WTC11 (cell line): ENCODE measurements at regions not wholly inside any gene's neighbourhood (a gene's known extent, or its start where the extent isn't known, plus 50 kb on each side); places are given as distances from the start of the nearest gene placed in this dataset.

Experiments
- ATAC-seq: fragments of 200-7000 bp; cut with Tn5 transposase; 2 replicates; pipeline ENCODE4 v1.10.0; 2021; ENCODE audit warnings: mild to moderate bottlenecking, moderate library complexity
- CTCF ChIA-PET: fragments of 300-600 bp; sonication (Branson Sonifier 250); formaldehyde crosslinking; loops from one replicate; lab custom pipeline; 2021; ENCODE audit warnings: antibody characterized with exemption; lab: Charles Lee
- POLR2A ChIA-PET: fragments of 350-600 bp; sonication (Branson Sonifier 250); formaldehyde crosslinking; loops from one replicate; lab custom pipeline; 2021; ENCODE audit warnings: antibody characterized with exemption; lab: Charles Lee
- DNase-seq: peaks from one replicate; pipeline ENCODE4 v3.0.0; 2021; ENCODE audit warnings: low spot score
- H3K27ac Mint-ChIP-seq: 2 replicates; pipeline ENCODE4 v1.8.0; 2021; ENCODE audit warnings: mixed read lengths
- H3K27me3 Mint-ChIP-seq: 2 replicates; pipeline ENCODE4 v1.8.0; 2021; ENCODE audit warnings: low read depth, mild to moderate bottlenecking, moderate library complexity, mixed read lengths
- H3K36me3 Mint-ChIP-seq: 2 replicates; pipeline ENCODE4 v1.8.0; 2021; ENCODE audit warnings: mixed read lengths
- H3K4me1 Mint-ChIP-seq: 2 replicates; pipeline ENCODE4 v1.8.0; 2022; ENCODE audit warnings: mixed read lengths
- H3K4me3 Mint-ChIP-seq: 2 replicates; pipeline ENCODE4 v1.8.0; 2021; ENCODE audit warnings: mild to moderate bottlenecking, moderate library complexity, mixed read lengths
- H3K9me3 Mint-ChIP-seq: 2 replicates; pipeline ENCODE4 v1.8.0; 2021; ENCODE audit warnings: mixed read lengths
- ATF2 ChIP-seq: sonication (generic); formaldehyde crosslinking; IDR thresholded peaks from 2 replicates; pipeline ENCODE4 v1.8.1; 2022; ENCODE audit warnings: low read depth, missing genetic modification reagents, borderline replicate concordance
- CBFB ChIP-seq: sonication (generic); formaldehyde crosslinking; IDR thresholded peaks from 2 replicates; pipeline ENCODE4 v1.8.1; 2022; ENCODE audit warnings: mild to moderate bottlenecking, low read depth, missing genetic modification reagents
- E2F5 ChIP-seq: sonication (generic); formaldehyde crosslinking; IDR thresholded peaks from 2 replicates; pipeline ENCODE4 v1.8.1; 2022; ENCODE audit warnings: mild to moderate bottlenecking, moderate library complexity, missing genetic modification reagents
- EMX1 ChIP-seq: fragments of 250-450 bp; sonication (Bioruptor Pico); IDR thresholded peaks from 2 replicates; pipeline ENCODE4 v1.8.0; 2021; ENCODE audit warnings: mild to moderate bottlenecking
- ESRRA ChIP-seq: sonication (generic); formaldehyde crosslinking; IDR thresholded peaks from 2 replicates; pipeline ENCODE4 v1.8.1; 2022; ENCODE audit warnings: mild to moderate bottlenecking, missing genetic modification reagents, borderline replicate concordance
- IRF2 ChIP-seq: sonication (generic); formaldehyde crosslinking; IDR thresholded peaks from 2 replicates; pipeline ENCODE4 v1.8.0; 2022; ENCODE audit warnings: low read depth, missing genetic modification reagents, borderline replicate concordance
- KAT7 ChIP-seq: sonication (generic); formaldehyde crosslinking; IDR thresholded peaks from 2 replicates; pipeline ENCODE4 v1.8.1; 2023; ENCODE audit warnings: missing genetic modification reagents, mild to moderate bottlenecking, borderline replicate concordance
- NFE2L1 ChIP-seq: sonication (generic); formaldehyde crosslinking; IDR thresholded peaks from 2 replicates; pipeline ENCODE4 v1.8.1; 2023; ENCODE audit warnings: missing genetic modification reagents
- NFYB ChIP-seq: sonication (generic); formaldehyde crosslinking; conservative IDR thresholded peaks from 2 replicates; pipeline ENCODE4 v1.8.0; 2022; ENCODE audit warnings: low read depth, missing genetic modification reagents
- NR3C1 ChIP-seq: sonication (generic); formaldehyde crosslinking; conservative IDR thresholded peaks from 2 replicates; pipeline ENCODE4 v1.8.1; 2023; ENCODE audit warnings: low read depth, mild to moderate bottlenecking, missing genetic modification reagents
- RELA ChIP-seq: sonication (generic); formaldehyde crosslinking; IDR thresholded peaks from 2 replicates; pipeline ENCODE4 v1.8.1; 2022; ENCODE audit warnings: missing genetic modification reagents, mild to moderate bottlenecking, borderline replicate concordance
- SOX15 ChIP-seq: fragments of 250-450 bp; sonication (Bioruptor Pico); IDR thresholded peaks from 2 replicates; pipeline ENCODE4 v1.9.0; 2021; ENCODE audit warnings: mild to moderate bottlenecking
- STAT6 ChIP-seq: sonication (generic); formaldehyde crosslinking; conservative IDR thresholded peaks from 2 replicates; pipeline ENCODE4 v1.8.1; 2023; ENCODE audit warnings: mild to moderate bottlenecking, low read depth, missing genetic modification reagents, moderate library complexity
- TEAD1 ChIP-seq: sonication (generic); formaldehyde crosslinking; IDR thresholded peaks from 2 replicates; pipeline ENCODE4 v1.8.0; 2022; ENCODE audit warnings: mild to moderate bottlenecking, missing genetic modification reagents
- TEAD4 ChIP-seq: sonication (generic); formaldehyde crosslinking; IDR thresholded peaks from 2 replicates; pipeline ENCODE4 v1.8.0; 2022; ENCODE audit warnings: mild to moderate bottlenecking, missing genetic modification reagents
- ZBTB21 ChIP-seq: sonication (generic); formaldehyde crosslinking; IDR thresholded peaks from 2 replicates; pipeline ENCODE4 v1.8.1; 2023; ENCODE audit warnings: mild to moderate bottlenecking, missing genetic modification reagents, borderline replicate concordance
- ZNF396 ChIP-seq: fragments of 250-450 bp; sonication (Bioruptor Pico); IDR thresholded peaks from 2 replicates; pipeline ENCODE4 v1.8.0; 2021; ENCODE audit warnings: mild to moderate bottlenecking, moderate library complexity, borderline replicate concordance
- ZNF416 ChIP-seq: fragments of 250-450 bp; sonication (Bioruptor Pico); IDR thresholded peaks from 2 replicates; pipeline ENCODE4 v1.9.0; 2021; ENCODE audit warnings: mild to moderate bottlenecking, inconsistent platforms
- ZNF671 ChIP-seq: fragments of 250-450 bp; sonication (Bioruptor Pico); IDR thresholded peaks from 2 replicates; pipeline ENCODE4 v1.8.0; 2021; ENCODE audit warnings: mild to moderate bottlenecking
- TF ChIP-seq, protein P1 (sequence below): sonication (generic); formaldehyde crosslinking; IDR thresholded peaks from 2 replicates; pipeline ENCODE4 v1.8.1; 2023; ENCODE audit warnings: mild to moderate bottlenecking, missing genetic modification reagents, moderate library complexity
- TF ChIP-seq, protein P2 (sequence below): fragments of 250-450 bp; sonication (Bioruptor Pico); IDR thresholded peaks from 2 replicates; pipeline ENCODE4 v1.9.0; 2021; ENCODE audit warnings: moderate library complexity, mild to moderate bottlenecking, inconsistent platforms, borderline replicate concordance
- TF ChIP-seq, protein P3 (sequence below): sonication (generic); formaldehyde crosslinking; conservative IDR thresholded peaks from 2 replicates; pipeline ENCODE4 v1.8.1; 2022; ENCODE audit warnings: mild to moderate bottlenecking, missing genetic modification reagents

DNA sequence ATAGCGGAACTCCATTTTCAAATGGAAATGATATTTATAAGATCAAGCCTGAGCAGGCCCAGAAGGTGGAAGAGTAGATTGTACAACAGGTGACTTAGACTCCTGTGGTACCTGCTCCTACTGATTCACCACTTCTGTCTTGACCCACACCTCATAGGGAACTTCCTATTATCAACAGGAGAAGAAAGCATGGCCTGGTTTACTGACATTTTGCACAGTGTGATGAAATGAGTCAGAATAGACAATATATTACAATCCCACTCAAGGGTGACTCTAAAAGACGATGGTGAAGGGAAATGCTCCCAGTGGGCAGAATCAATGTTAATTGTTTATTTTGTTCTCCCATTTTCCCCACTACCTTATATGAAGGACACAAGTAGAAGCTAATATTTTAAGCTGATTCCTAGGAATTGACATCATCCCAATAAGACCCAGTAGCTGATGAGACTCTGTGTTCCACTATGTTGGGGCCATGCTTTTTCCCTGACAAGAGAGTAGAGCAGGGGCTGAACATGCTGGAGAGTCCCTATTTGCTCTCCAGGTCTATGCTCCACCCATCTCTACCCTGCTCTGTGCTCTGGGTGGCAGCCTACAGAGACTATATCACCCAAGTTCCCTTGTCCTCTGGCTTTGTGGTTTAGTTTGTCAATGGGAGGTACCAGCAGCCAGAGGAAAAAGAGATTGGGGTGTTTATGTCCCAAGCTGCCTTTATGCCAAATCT lies 163.4 kb upstream of the FSTL4 start (continued):
- TF ChIP-seq, protein P1, sequence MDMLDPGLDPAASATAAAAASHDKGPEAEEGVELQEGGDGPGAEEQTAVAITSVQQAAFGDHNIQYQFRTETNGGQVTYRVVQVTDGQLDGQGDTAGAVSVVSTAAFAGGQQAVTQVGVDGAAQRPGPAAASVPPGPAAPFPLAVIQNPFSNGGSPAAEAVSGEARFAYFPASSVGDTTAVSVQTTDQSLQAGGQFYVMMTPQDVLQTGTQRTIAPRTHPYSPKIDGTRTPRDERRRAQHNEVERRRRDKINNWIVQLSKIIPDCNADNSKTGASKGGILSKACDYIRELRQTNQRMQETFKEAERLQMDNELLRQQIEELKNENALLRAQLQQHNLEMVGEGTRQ (CRISPR knock-in tag), result no peak

- TF ChIP-seq ZNF416 (CRISPR knock-in tag) (no peak), EMX1 (no peak), E2F5 (no peak), SOX15 (CRISPR knock-in tag) (no peak)
- no peak overlapping the region for H3K4me3 Mint-ChIP-seq
- H3K36me3 Mint-ChIP-seq, result 0 out of 2 replicates have a peak, but pooled peaks cover 3% of the 10 kb centered on the region
- peaks cover 14% of the 10 kb centered on the region for H3K27me3 Mint-ChIP-seq
- DNase-seq (no peak), ATAC-seq (peak; percentile 47; the same call in 1 of the 2 replicates)
- CTCF ChIA-PET, result interaction anchor here (0.8 kb wide), 1 partner anchor 171 kb away, joined by 3 read pairs; no protein-coding TSS in a partner anchor
- POLR2A ChIA-PET, result no interaction called here
- H3K9me3 Mint-ChIP-seq, result peaks cover 27% of the 10 kb centered on the region
- H3K27ac Mint-ChIP-seq, result no peak overlapping the region
- no peaks in the 10 kb centered on the region for H3K4me1 Mint-ChIP-seq
Measured at GRCh38 chr5:133773247-133774202, 161.2 kb upstream of the FSTL4 start.

GRCh38 chr5:133769842-133770241 lies 157.5 kb upstream of the FSTL4 start:
- Mint-ChIP-seq H3K36me3 (0 out of 2 replicates have a peak, but pooled peaks cover 3% of the 10 kb centered on the region), H3K27ac (no peak overlapping the region), H3K9me3 (peaks cover 27% of the 10 kb centered on the region), H3K4me3 (no peak overlapping the region), H3K4me1 (no peaks in the 10 kb centered on the region), H3K27me3 (peaks cover 16% of the 10 kb centered on the region)
- DNase-seq (no peak), ATAC-seq (no peak)
- POLR2A ChIA-PET, result no interaction called here
- CTCF ChIA-PET, result no interaction called here
- TF ChIP-seq, protein P2, sequence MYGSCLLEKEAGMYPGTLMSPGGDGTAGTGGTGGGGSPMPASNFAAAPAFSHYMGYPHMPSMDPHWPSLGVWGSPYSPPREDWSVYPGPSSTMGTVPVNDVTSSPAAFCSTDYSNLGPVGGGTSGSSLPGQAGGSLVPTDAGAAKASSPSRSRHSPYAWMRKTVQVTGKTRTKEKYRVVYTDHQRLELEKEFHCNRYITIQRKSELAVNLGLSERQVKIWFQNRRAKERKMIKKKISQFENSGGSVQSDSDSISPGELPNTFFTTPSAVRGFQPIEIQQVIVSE, result no peak
- TF ChIP-seq TEAD1, result no peak
- TF ChIP-seq KAT7 (CRISPR knock-in tag), result no peak
- no peak for TF ChIP-seq ATF2 (CRISPR knock-in tag)
- no peak for TF ChIP-seq EMX1
- no peak for TF ChIP-seq RELA (CRISPR knock-in tag)
- TF ChIP-seq, protein P3, sequence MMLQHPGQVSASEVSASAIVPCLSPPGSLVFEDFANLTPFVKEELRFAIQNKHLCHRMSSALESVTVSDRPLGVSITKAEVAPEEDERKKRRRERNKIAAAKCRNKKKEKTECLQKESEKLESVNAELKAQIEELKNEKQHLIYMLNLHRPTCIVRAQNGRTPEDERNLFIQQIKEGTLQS (CRISPR knock-in tag), result no peak
- TF ChIP-seq NFYB, result no peak
- no peak for TF ChIP-seq ESRRA
- no peak for TF ChIP-seq NFE2L1
- no peak for TF ChIP-seq ZNF396 (CRISPR knock-in tag)
- TF ChIP-seq IRF2 (CRISPR knock-in tag), result no peak
- no peak for TF ChIP-seq NR3C1 (CRISPR knock-in tag)
- TF ChIP-seq CBFB (CRISPR knock-in tag), result no peak
- TF ChIP-seq SOX15 (CRISPR knock-in tag), result no peak
- no peak for TF ChIP-seq ZBTB21 (CRISPR knock-in tag)
- TF ChIP-seq TEAD4 (CRISPR knock-in tag), result no peak
- TF ChIP-seq ZNF671 (CRISPR knock-in tag), result no peak
- TF ChIP-seq STAT6 (CRISPR knock-in tag), result no peak
